HG03095 (cell line): ENCODE measurements at regions not wholly inside any gene's neighbourhood (a gene's known extent, or its start where the extent isn't known, plus 50 kb on each side); places are given as distances from the start of the nearest gene placed in this dataset.

Source experiments
- ATAC-seq: cut with Tn5 transposase; IDR thresholded peaks from one replicate; pipeline ENCODE4 v1.9.1; 2021; ENCODE audit warnings: moderate library complexity; ENCODE audit not compliant: unreplicated experiment

DNA sequence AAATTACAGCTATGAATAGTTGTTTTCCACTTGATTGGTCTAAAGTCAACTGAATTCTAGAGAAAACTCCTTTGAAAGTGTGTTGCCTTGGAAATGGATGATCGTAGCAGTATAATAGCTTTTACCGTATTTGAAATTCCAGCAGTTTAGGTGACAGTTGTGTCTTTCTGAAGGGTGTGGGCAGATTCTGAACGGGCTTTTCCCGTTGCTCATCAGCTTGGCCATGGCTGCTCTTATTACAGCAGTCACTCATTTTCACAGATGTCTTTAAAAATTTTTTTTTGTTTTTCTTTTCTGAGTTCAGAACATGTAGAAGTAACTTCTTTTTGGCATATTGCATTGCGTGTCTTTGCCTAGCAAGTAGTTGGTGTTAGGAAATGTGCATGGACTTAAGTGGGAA is 69.6 kb upstream of the SLC4A4 start:
- no peak for ATAC-seq

DNA sequence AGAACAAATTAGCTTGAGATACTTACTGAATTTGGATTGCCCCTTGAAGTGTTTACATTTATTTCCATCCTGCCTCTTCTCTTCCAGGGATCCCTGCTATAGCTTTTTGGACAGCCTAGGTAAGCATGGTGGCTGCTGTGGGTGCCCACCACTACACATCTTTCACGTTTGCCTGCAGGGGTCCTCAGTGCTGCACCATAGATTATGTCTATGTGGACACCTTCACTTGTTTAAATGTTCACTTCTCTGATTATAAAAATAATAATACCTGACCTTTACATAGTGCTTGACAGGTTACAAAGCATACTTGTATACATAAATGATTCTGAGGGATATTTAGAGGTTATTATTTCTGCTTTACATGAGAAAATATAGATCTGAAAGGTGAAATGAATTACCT is 67.9 kb upstream of the SLC4A4 start:
- no peak for ATAC-seq

DNA sequence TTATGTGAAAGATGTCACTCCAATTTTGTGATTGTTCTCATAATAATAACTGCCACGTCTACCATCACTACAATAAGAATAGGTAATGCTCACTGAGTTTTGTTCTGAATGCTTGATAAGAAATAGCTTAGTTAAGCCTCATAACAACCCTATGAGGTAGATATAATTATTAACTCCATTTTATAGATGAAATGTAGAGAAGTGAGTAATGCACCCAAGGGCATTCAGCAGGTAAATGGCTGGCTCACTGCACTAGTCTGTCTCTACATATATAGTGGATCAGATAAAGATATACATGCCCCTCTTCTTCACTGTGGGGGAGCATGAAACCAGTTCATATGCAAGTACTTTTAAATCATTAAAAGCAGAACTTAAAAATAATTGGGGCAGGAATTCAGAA is 65.8 kb upstream of the SLC4A4 start:
- no peak for ATAC-seq

DNA sequence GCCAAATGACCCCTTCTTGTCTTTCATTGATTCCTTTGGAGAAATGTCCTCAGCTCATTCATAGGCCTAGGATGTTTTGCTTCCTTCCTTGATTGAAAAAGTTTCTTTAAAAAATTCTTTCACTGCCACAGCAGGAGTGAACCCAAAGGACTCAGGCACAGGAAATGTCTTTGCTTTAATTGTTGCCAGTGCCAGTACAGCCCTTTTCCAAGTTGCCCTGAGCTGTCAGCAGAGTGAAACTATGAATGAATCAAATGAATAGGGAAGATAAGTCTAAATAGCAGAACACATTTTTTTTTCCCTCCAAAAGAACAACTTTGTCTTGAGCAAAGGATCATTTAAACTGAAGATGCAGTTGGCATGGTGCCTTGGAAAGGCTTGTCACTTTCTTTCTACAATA is 63.8 kb upstream of the SLC4A4 start:
- no peak for ATAC-seq

DNA sequence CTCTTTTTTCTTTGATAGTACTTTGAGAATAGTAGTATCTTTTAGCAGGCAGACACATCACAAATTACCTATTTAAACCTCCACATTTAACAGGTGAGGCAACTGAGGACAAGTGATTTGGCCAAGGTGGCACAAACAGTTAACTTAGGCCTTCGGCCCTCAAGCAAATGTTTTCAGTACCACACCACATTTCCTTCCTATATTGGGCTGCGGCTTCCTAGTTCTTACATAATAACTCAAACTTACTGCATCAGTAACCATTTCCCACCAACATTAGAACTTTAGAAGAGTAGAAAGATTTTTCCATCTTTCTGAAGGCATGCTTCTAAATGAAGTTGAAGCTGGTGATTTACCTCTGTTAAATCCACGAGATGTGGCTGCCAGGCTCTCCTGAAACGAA is 63.2 kb upstream of the SLC4A4 start:
- ATAC-seq, result no peak

DNA sequence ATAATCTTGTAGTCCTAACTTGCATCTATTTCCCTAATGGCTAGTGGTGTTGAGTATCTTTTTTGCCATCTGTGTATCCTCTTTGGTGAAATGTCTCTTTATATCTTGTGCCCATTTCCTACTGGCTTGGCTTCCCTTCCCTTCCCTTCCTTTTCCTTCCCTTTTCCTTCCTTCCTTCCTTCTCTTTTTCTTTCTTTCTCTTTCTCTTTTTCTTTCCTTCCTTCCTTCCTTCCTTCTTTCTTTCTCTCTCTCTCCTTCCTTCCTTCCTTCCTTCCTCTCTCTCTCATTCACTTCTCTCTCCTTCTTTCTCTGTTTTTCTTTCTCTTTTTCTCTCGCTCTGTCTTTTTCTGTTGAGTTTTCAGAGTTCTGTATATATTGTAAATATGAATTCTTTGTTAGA is 61.5 kb upstream of the SLC4A4 start:
- ATAC-seq, result no peak

DNA sequence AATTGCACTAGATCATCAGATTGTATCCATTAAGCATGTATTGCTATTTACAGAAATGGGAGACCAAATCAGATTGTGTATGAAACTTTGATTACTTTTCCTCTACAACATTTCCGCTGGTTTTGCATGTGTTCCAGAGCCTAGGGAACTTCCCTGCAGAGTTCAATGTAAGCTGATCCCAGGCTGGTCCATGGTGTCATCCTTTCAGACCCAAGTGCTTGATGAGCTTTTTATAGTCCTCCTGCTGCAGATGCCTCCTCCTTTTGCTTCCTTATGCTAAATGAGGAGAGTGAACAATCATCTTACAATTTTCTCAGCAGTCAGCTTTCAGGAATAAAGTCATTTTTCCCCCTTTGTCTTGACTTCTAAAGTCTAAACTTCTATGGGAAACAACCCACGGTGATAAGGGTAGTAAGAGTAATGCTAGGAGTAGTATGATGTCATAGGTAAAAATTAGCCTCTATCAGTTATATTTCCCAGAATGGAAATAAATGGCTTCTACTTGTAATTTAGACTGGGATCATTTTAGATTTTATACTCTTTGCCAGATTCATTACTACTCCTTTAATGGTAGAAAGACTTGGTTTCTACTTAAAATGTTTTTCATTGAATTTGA is 55.1 kb upstream of the SLC4A4 start:
- no peak for ATAC-seq

DNA sequence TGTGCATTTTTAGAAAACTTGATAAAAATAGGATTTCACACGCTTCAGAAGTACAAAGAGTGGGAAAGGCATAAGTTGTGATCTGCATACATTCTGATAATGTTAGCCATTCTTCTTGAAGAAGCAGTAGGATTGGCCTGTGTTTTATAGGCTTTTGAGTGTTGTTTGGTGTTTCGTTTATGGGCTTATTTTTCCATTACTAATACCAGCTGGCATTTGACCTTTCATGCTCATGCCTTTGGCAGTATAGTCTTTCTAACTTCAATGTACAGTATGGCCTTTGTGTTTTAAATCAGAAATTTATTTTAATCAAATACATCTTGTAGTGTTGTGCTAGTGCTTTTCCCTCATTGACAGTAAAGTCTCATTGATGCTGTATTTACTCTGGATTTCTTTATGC is 51.5 kb upstream of the SLC4A4 start:
- no peak for ATAC-seq

DNA sequence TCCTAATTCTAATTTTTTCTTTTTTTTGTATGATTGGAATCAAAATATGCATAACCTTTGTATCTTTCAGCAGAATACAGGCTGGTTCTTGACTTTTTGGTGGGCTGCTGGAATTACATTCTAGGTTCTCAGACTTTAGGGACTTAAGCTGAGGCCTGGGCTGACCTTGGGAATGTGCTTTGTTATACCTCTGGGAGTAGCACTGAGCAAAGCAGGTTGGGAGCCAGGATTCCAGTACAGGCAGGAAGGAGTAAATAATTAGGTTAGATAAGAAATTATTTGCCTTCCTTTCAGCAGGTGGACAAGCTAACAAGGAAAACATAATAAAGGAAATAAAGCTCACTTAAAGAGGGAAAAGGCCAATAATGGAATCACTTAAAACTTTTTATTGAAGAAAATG is 49.9 kb upstream of the SLC4A4 start:
- ATAC-seq, result no peak
